Activated naive CD4-positive, alpha-beta T cell treated with anti-CD3 and anti-CD28 coated beads, Interleukin-2, amount 10 ng/mL, durations not matched to agents 7 days and 5 days (primary cell): ENCODE measurements at regions not wholly inside any gene's neighbourhood (a gene's known extent, or its start where the extent isn't known, plus 50 kb on each side); places are given as distances from the start of the nearest gene placed in this dataset.
A peak's percentile ranks its signal among the peaks of the same experiment; 100 is the strongest.

Experiments
- CTCF ChIA-PET: fragments of 350-600 bp; sonication (Branson Sonifier 250); formaldehyde crosslinking; loops from one replicate; lab custom pipeline; 2021; ENCODE audit warnings: antibody characterized with exemption; lab: Charles Lee
- DNase-seq: peaks from one replicate; pipeline ENCODE4 v3.0.0-alpha.2; 2020
- H3K27ac Mint-ChIP-seq: one replicate; pipeline ENCODE4 v1.8.0; 2021; ENCODE audit warnings: mild to moderate bottlenecking, moderate library complexity, mixed read lengths
- H3K27me3 Mint-ChIP-seq: one replicate; pipeline ENCODE4 v1.8.0; 2021; ENCODE audit warnings: mild to moderate bottlenecking, mixed read lengths
- H3K36me3 Mint-ChIP-seq: one replicate; pipeline ENCODE4 v1.8.0; 2021; ENCODE audit warnings: mixed read lengths
- H3K4me1 Mint-ChIP-seq: one replicate; pipeline ENCODE4 v1.8.0; 2021; ENCODE audit warnings: mixed read lengths
- H3K4me3 Mint-ChIP-seq: one replicate; pipeline ENCODE4 v1.8.0; 2021; ENCODE audit warnings: mild to moderate bottlenecking, moderate library complexity, mixed read lengths
- H3K9me3 Mint-ChIP-seq: one replicate; pipeline ENCODE4 v1.8.0; 2021; ENCODE audit warnings: mixed read lengths

DNA sequence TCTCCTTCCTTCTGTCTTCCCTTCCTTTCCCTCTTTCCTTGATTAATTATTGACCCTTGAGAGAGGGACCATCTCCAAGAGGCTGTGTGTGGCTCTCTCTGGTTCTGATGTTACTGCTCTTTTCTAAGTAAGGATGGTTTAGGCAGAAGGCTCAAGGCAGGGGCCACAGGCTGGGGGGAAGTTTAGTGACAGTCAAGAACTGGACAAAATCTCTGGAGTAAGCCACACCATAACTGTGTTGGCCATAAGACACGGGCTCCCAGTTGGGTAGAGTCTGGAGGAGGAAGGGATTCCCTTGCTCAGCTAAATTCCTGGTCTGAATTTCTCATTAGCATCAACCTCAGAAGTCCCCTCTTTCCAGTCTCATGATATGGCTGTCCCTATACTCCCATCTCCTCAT, 74.7 kb downstream of the BUD13 start:
- Mint-ChIP-seq H3K27ac (no peak overlapping the region), H3K4me3 (no peak overlapping the region), H3K36me3 (no peaks in the 10 kb centered on the region), H3K27me3 (peaks cover 13% of the 10 kb centered on the region), H3K4me1 (no peaks in the 10 kb centered on the region), H3K9me3 (no peaks in the 10 kb centered on the region)
- DNase-seq = no peak
- CTCF ChIA-PET = no interaction called here

- Mint-ChIP-seq H3K4me1 (no peaks in the 10 kb centered on the region), H3K27ac (no peak overlapping the region), H3K27me3 (peaks cover 13% of the 10 kb centered on the region), H3K4me3 (no peak overlapping the region), H3K36me3 (no peaks in the 10 kb centered on the region), H3K9me3 (no peaks in the 10 kb centered on the region)
- CTCF ChIA-PET = no interaction called here
- DNase-seq = no peak
These were observed 75.1 kb downstream of the BUD13 start for GRCh38 chr11:116697639-116698038.

GRCh38 chr11:116697011-116697410, 75.8 kb downstream of the BUD13 start:
- H3K9me3 Mint-ChIP-seq = no peaks in the 10 kb centered on the region
- no peaks in the 10 kb centered on the region for H3K4me1 Mint-ChIP-seq
- peaks cover 13% of the 10 kb centered on the region for H3K27me3 Mint-ChIP-seq
- CTCF ChIA-PET = no interaction called here
- no peak overlapping the region for H3K27ac Mint-ChIP-seq
- H3K36me3 Mint-ChIP-seq = no peaks in the 10 kb centered on the region
- DNase-seq = no peak
- no peak overlapping the region for H3K4me3 Mint-ChIP-seq

- no peak for DNase-seq
- CTCF ChIA-PET = interaction anchor here (0.7 kb wide), 1 partner anchor 45 kb away, joined by 3 read pairs; no protein-coding TSS in a partner anchor
- no peaks in the 10 kb centered on the region for H3K9me3 Mint-ChIP-seq
- peaks cover 13% of the 10 kb centered on the region for H3K27me3 Mint-ChIP-seq
- no peak overlapping the region for H3K27ac Mint-ChIP-seq
- no peaks in the 10 kb centered on the region for H3K4me1 Mint-ChIP-seq
- H3K36me3 Mint-ChIP-seq = no peaks in the 10 kb centered on the region
- H3K4me3 Mint-ChIP-seq = no peak overlapping the region
These were observed 76.3 kb downstream of the BUD13 start for GRCh38 chr11:116696381-116696941.

DNA sequence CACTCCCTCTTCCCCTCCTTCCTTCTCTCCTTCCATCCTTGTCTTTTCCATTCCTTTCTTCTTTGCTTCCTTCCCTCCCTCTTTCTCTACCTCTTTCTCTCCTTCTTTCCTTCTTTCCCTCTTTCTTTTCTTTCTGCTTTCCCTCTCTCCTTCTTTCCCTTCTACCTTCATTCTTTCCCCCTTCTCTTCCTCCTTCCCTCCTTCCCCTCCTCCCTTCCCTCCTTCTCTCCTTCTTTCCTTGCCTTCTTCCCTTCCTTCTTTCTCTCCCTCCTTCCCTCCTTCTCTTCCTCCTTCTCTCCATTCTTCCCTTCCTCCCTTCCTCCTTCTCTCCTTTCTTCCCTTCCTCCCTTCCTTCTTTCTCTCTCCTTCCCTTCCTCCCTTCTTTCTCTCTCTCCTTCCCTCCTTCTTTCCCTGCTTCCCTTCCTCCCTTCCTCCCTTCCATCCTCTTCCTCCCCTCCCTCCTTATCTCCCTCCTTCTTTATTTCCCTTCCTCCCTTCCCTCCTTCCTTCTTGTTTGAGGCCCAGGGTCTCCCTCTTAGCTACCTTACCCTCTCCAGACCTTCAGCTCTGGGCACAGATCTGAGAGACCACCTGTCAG, 77.0 kb downstream of the BUD13 start:
- no peak for DNase-seq
- H3K27me3 Mint-ChIP-seq = peaks cover 13% of the 10 kb centered on the region
- no peaks in the 10 kb centered on the region for H3K36me3 Mint-ChIP-seq
- CTCF ChIA-PET = interaction anchor here (0.7 kb wide), 1 partner anchor 44 kb away, joined by 3 read pairs; no protein-coding TSS in a partner anchor
- H3K4me3 Mint-ChIP-seq = no peak overlapping the region
- H3K4me1 Mint-ChIP-seq = no peaks in the 10 kb centered on the region
- H3K27ac Mint-ChIP-seq = no peak overlapping the region
- no peaks in the 10 kb centered on the region for H3K9me3 Mint-ChIP-seq

DNA sequence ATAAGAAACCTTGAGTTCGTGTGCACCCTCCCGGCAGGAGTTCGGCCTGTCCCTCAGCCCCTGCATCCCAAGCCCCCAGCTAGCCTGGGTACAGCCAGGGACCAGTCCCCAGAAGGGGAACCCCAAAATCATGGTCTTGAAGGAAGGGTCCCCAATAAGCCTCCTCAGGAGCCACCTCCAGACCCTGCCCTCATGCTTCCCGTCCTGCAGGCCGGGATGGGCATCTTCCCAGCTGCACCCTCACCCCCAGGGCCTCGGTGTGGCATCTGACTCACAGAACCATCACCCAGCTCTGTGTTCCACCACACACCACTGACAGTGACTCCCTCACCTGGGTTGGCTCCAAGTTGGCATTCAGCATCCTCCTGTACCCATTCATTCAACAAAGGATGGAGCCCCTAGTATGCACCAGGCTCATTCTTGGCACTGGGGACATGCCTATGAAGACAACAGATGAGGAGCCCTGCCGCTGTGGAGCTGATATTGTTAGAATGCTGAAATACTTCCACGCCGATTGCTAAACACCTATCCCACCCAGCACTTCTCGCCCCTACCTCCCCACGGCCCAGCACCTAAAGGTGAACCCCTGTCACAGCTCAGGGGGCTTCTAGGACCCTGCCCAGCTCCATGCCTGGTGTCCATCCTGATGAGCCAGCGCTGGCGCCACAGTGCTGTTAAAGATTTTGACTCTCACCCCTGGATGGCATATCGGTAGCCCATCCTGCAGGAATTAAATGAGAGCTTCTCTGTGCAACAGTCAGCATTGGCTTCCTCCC, 77.8 kb downstream of the BUD13 start:
- peaks cover 13% of the 10 kb centered on the region for H3K27me3 Mint-ChIP-seq
- H3K4me1 Mint-ChIP-seq = no peaks in the 10 kb centered on the region
- no peak overlapping the region for H3K4me3 Mint-ChIP-seq
- H3K36me3 Mint-ChIP-seq = no peaks in the 10 kb centered on the region
- CTCF ChIA-PET = no interaction called here
- no peak overlapping the region for H3K27ac Mint-ChIP-seq
- H3K9me3 Mint-ChIP-seq = no peaks in the 10 kb centered on the region
- DNase-seq = no peak

DNA sequence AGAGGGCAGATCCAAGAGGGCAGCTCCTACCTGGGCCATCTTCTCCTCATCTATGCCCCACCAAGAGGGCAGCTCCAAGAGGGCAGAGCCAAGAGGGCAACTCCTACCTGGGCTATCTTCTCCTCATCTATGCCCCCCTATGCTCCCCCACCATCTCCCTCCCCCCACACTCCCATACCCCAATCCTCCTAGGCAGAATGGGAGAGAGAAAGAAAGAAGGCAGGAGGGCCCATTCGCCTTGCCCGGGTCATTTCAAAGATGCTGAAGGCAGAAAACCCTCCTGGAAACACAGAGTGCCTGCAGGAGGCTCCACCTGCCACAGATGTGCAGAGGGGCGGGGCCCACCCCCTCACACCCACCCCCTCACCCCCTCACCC, 78.5 kb downstream of the BUD13 start:
- H3K27me3 Mint-ChIP-seq = peaks cover 13% of the 10 kb centered on the region
- no peaks in the 10 kb centered on the region for H3K9me3 Mint-ChIP-seq
- no peak for DNase-seq
- H3K27ac Mint-ChIP-seq = no peak overlapping the region
- H3K36me3 Mint-ChIP-seq = no peaks in the 10 kb centered on the region
- H3K4me3 Mint-ChIP-seq = no peak overlapping the region
- CTCF ChIA-PET = no interaction called here
- no peaks in the 10 kb centered on the region for H3K4me1 Mint-ChIP-seq

DNA sequence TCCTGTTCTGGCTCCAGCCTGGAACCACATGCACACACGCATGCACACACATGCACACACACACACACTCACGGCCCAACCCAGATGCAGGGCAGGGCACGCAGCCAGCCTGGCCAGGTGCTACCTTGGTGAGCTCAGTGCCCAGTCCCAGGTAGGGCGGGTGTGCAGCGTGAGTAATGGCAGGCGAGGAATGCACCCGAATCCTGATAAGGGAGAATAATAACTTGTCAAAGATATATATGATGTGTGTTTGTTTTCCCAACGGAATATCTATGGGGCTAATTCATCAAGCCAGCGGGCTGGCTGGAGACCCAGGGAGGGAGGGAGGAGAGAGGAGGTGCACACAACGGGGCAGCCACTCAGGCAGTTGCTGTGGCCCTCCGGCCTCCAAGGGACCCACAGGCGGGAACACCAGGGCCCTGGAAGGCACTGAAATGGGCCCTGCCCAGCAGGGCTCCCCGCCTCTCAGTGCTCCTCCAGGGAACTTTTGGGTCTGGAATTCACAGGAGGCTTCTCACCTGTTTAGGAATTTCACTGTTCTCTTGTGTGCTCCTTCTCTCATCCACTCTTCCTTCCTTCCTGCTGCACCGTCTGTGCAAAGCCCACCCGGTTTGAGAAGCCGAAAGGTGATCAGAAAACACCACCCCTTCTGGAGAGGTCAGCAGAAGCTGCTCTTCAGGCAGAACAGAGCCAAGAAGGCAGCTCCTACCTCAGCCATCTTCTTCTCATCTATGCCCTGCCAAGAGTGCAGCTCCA, 79.0 kb downstream of the BUD13 start:
- no peak for DNase-seq
- no peak overlapping the region for H3K4me3 Mint-ChIP-seq
- CTCF ChIA-PET = no interaction called here

DNA sequence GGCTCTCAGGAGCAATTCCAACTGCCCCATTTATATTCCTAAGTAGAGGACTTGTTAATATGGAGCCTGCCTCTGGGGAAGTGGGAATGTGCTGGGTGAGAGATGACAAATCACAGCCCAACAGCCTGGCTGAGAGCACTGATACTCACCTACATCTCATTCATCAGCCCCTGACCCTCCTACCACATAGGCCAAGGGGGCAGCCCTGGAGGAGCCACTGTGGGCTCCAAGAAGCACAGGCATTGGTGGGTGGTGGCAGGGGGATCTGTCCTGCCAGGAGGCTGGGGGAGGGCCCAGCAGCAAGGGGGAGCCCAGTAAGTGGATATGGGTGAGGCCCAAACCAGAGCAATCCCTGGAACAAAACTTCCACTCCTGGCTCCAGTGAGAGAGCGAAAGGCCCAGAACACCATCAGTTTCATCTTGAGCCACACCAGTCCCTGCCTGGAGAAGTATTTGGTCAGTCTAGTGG, 79.7 kb downstream of the BUD13 start:
- Mint-ChIP-seq H3K27ac (no peak overlapping the region), H3K27me3 (peaks cover 13% of the 10 kb centered on the region), H3K36me3 (no peaks in the 10 kb centered on the region), H3K9me3 (no peaks in the 10 kb centered on the region), H3K4me1 (no peaks in the 10 kb centered on the region), H3K4me3 (no peak overlapping the region)
- DNase-seq = no peak
- CTCF ChIA-PET = interaction anchor here (2.2 kb wide), 1 partner anchor 22 kb away, joined by 6 read pairs; no protein-coding TSS in a partner anchor

More for the DNA sequence above, 79.0 kb downstream of the BUD13 start:
- H3K36me3 Mint-ChIP-seq = no peaks in the 10 kb centered on the region
- peaks cover 13% of the 10 kb centered on the region for H3K27me3 Mint-ChIP-seq
- no peaks in the 10 kb centered on the region for H3K4me1 Mint-ChIP-seq
- no peaks in the 10 kb centered on the region for H3K9me3 Mint-ChIP-seq
- no peak overlapping the region for H3K27ac Mint-ChIP-seq

- Mint-ChIP-seq H3K27ac (no peak overlapping the region), H3K36me3 (no peaks in the 10 kb centered on the region), H3K27me3 (peaks cover 13% of the 10 kb centered on the region), H3K4me1 (no peaks in the 10 kb centered on the region), H3K9me3 (no peaks in the 10 kb centered on the region), H3K4me3 (no peak overlapping the region)
- no peak for DNase-seq
- CTCF ChIA-PET = interaction anchor here (0.7 to 2.2 kb wide), 12 partner anchors 8 to 477 kb away, joined by 3 to 10 read pairs (median 4); no protein-coding TSS in a partner anchor
These were observed 80.3 kb downstream of the BUD13 start for GRCh38 chr11:116692318-116693101.

- H3K4me3 Mint-ChIP-seq = no peak overlapping the region
- peaks cover 13% of the 10 kb centered on the region for H3K27me3 Mint-ChIP-seq
- DNase-seq = peak; percentile 66
- H3K27ac Mint-ChIP-seq = no peak overlapping the region
- H3K36me3 Mint-ChIP-seq = no peaks in the 10 kb centered on the region
- no peaks in the 10 kb centered on the region for H3K9me3 Mint-ChIP-seq
- CTCF ChIA-PET = interaction anchor here (0.6 to 2.2 kb wide), 13 partner anchors 9 to 1104 kb away, joined by 3 to 10 read pairs (median 3); no protein-coding TSS in a partner anchor
- H3K4me1 Mint-ChIP-seq = no peaks in the 10 kb centered on the region
These were observed 81.0 kb downstream of the BUD13 start for GRCh38 chr11:116691771-116692177.

DNA sequence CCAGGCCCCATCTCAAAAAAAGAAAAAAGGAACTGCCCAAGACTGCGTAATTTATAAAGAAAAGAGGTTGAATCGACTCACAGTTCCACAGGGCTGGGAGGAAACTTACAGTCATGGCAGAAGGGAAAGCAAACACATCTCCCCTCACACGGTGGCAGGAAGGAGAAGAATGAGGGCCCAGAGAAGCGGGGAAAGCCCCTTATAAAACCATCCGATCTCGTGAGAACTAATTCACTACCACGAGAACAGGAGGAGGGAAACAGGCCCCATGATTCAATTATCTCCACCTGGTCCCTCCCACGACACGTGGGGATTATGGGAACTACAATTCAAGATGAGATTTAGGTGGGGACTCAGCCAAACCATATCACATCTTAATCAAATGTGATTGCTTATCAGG, 82.2 kb downstream of the BUD13 start:
- H3K27ac Mint-ChIP-seq = no peak overlapping the region
- CTCF ChIA-PET = interaction anchor here (0.9 to 2.2 kb wide), 7 partner anchors 8 to 473 kb away, joined by 3 to 10 read pairs (median 6); no protein-coding TSS in a partner anchor
- H3K4me1 Mint-ChIP-seq = no peaks in the 10 kb centered on the region
- H3K9me3 Mint-ChIP-seq = no peaks in the 10 kb centered on the region
- H3K4me3 Mint-ChIP-seq = no peak overlapping the region
- DNase-seq = no peak
- H3K36me3 Mint-ChIP-seq = no peaks in the 10 kb centered on the region
- peaks cover 7% of the 10 kb centered on the region for H3K27me3 Mint-ChIP-seq

GRCh38 chr11:116689413-116690127, 83.2 kb downstream of the BUD13 start:
- H3K4me3 Mint-ChIP-seq = no peak overlapping the region
- CTCF ChIA-PET = no interaction called here

More at GRCh38 chr11:116689413-116690127, 83.2 kb downstream of the BUD13 start:
- no peaks in the 10 kb centered on the region for H3K4me1 Mint-ChIP-seq
- H3K9me3 Mint-ChIP-seq = no peaks in the 10 kb centered on the region
- no peak for DNase-seq
- H3K27me3 Mint-ChIP-seq = peaks cover 3% of the 10 kb centered on the region
- no peaks in the 10 kb centered on the region for H3K36me3 Mint-ChIP-seq
- H3K27ac Mint-ChIP-seq = no peak overlapping the region
